GM06990 (cell line): ENCODE measurements at regions not wholly inside any gene's neighbourhood (a gene's known extent, or its start where the extent isn't known, plus 50 kb on each side); places are given as distances from the start of the nearest gene placed in this dataset.

Source experiments
- DNase-seq: peaks from one replicate; pipeline ENCODE4 v3.0.0-alpha.2; 2011; ENCODE audit not compliant: insufficient read length; ENCODE audit errors: extremely low read depth
- H3K27me3 ChIP-seq: replicated peaks from 2 replicates; pipeline ENCODE4 v1.6.0; 2011; ENCODE audit warnings: low read length; ENCODE audit not compliant: control insufficient read depth, insufficient read depth
- H3K36me3 ChIP-seq: 2 replicates; pipeline ENCODE4 v1.5.1; 2011; ENCODE audit warnings: low read length; ENCODE audit not compliant: control insufficient read depth, insufficient read depth
- H3K4me3 ChIP-seq: replicated peaks from 2 replicates; pipeline ENCODE4 v1.5.1; 2011; ENCODE audit warnings: low read depth, mild to moderate bottlenecking, control low read depth, low read length
- CTCF ChIP-seq: IDR thresholded peaks from 2 replicates; pipeline ENCODE4 v1.5.1; 2011; ENCODE audit warnings: low read length, control low read depth, mild to moderate bottlenecking, inconsistent platforms; ENCODE audit not compliant: insufficient read depth, poor library complexity, severe bottlenecking

GRCh38 chr15:69511716-69512340, 59.2 kb downstream of the RPLP1 start:
- no peak for DNase-seq
- H3K27me3 ChIP-seq, result peaks cover 1% of the 10 kb centered on the region; the same call in 1 of the 2 replicates
- no peaks in the 10 kb centered on the region for H3K36me3 ChIP-seq
- no peak overlapping the region for H3K4me3 ChIP-seq
- TF ChIP-seq CTCF, result no peak

DNA sequence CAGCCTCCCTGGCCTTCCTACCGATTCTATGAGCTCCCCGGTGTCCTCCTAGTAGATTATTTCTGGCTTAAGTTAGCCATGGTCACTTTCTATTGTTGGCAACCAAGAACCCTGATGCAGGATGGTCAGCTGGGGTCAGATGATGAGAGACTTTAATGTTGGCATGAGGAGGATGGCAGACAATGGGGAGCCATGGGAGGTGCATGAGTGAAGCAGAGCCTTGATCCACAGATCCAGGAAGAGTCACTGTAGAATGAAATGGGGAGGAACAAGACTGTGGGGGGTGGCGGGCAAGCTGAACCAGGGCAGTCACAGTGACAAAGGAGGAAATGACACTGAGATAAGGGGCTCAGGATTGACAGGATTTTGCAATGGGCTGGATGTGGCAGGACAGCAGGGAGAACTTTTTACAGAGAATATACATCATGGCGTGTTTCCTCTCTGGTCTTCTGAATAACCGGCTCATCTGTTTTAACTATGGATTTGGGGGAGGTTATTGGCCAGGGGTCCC, 60.9 kb downstream of the RPLP1 start:
- Histone ChIP-seq H3K4me3 (no peak overlapping the region), H3K27me3 (peaks cover 1% of the 10 kb centered on the region; the same call in 1 of the 2 replicates), H3K36me3 (no peaks in the 10 kb centered on the region)
- TF ChIP-seq CTCF, result no peak
- no peak for DNase-seq

- DNase-seq, result no peak
- H3K4me3 ChIP-seq, result no peak overlapping the region
- TF ChIP-seq CTCF, result no peak
- no peaks in the 10 kb centered on the region for H3K36me3 ChIP-seq
- H3K27me3 ChIP-seq, result peaks cover 1% of the 10 kb centered on the region; the same call in 1 of the 2 replicates
Observed at GRCh38 chr15:69513986-69514385, 61.4 kb downstream of the RPLP1 start.

DNA sequence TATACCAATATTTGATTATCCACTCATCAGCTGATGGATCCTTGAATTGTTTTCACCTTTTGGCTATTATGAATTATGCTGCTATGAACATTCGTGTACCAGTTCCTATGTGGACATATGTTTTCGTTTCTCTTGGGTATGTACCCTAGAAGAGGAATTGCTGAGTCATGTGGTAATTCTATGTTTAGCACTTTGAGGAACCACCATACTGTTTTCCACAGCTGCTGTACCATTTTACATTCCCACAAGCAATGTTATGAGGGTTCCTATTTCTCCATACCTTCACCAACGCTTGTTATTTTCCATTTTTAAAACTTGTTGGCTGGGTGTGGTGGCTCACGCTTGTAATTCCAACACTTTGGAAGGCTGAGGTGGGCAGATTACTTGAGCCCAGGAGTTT, 62.9 kb downstream of the RPLP1 start:
- Histone ChIP-seq H3K4me3 (no peak overlapping the region), H3K36me3 (no peaks in the 10 kb centered on the region), H3K27me3 (no peaks in the 10 kb centered on the region; the same call in 1 of the 2 replicates)
- no peak for TF ChIP-seq CTCF
- no peak for DNase-seq

GRCh38 chr15:69515926-69516325, 63.3 kb downstream of the RPLP1 start:
- no peaks in the 10 kb centered on the region; the same call in 1 of the 2 replicates for H3K27me3 ChIP-seq
- no peak for TF ChIP-seq CTCF
- H3K36me3 ChIP-seq, result no peaks in the 10 kb centered on the region
- H3K4me3 ChIP-seq, result no peak overlapping the region
- no peak for DNase-seq

GRCh38 chr15:69517052-69517451, 64.4 kb downstream of the RPLP1 start:
- peaks cover 3% of the 10 kb centered on the region; the same call in 1 of the 2 replicates for H3K27me3 ChIP-seq
- TF ChIP-seq CTCF, result no peak
- no peak for DNase-seq
- no peak overlapping the region for H3K4me3 ChIP-seq
- no peaks in the 10 kb centered on the region for H3K36me3 ChIP-seq
